GM06990 (cell line): ENCODE measurements at regions not wholly inside any gene's neighbourhood (a gene's known extent, or its start where the extent isn't known, plus 50 kb on each side); places are given as distances from the start of the nearest gene placed in this dataset.

Experiments used
- DNase-seq: peaks from one replicate; pipeline ENCODE4 v3.0.0-alpha.2; 2011; ENCODE audit not compliant: insufficient read length; ENCODE audit errors: extremely low read depth
- H3K27me3 ChIP-seq: replicated peaks from 2 replicates; pipeline ENCODE4 v1.6.0; 2011; ENCODE audit warnings: low read length; ENCODE audit not compliant: control insufficient read depth, insufficient read depth
- H3K36me3 ChIP-seq: 2 replicates; pipeline ENCODE4 v1.5.1; 2011; ENCODE audit warnings: low read length; ENCODE audit not compliant: control insufficient read depth, insufficient read depth
- H3K4me3 ChIP-seq: replicated peaks from 2 replicates; pipeline ENCODE4 v1.5.1; 2011; ENCODE audit warnings: low read depth, mild to moderate bottlenecking, control low read depth, low read length
- TF ChIP-seq, protein P1 (sequence below): IDR thresholded peaks from 2 replicates; pipeline ENCODE4 v1.5.1; 2011; ENCODE audit warnings: low read length, control low read depth, mild to moderate bottlenecking, inconsistent platforms; ENCODE audit not compliant: insufficient read depth, poor library complexity, severe bottlenecking

GRCh38 chr2:193965263-193965662, 1691.8 kb upstream of the SLC39A10 start:
- Histone ChIP-seq H3K4me3 (no peak overlapping the region), H3K27me3 (no peaks in the 10 kb centered on the region), H3K36me3 (no peaks in the 10 kb centered on the region)
- DNase-seq = no peak
- TF ChIP-seq, protein P1, sequence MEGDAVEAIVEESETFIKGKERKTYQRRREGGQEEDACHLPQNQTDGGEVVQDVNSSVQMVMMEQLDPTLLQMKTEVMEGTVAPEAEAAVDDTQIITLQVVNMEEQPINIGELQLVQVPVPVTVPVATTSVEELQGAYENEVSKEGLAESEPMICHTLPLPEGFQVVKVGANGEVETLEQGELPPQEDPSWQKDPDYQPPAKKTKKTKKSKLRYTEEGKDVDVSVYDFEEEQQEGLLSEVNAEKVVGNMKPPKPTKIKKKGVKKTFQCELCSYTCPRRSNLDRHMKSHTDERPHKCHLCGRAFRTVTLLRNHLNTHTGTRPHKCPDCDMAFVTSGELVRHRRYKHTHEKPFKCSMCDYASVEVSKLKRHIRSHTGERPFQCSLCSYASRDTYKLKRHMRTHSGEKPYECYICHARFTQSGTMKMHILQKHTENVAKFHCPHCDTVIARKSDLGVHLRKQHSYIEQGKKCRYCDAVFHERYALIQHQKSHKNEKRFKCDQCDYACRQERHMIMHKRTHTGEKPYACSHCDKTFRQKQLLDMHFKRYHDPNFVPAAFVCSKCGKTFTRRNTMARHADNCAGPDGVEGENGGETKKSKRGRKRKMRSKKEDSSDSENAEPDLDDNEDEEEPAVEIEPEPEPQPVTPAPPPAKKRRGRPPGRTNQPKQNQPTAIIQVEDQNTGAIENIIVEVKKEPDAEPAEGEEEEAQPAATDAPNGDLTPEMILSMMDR = no peak

GRCh38 chr2:193963472-193964119, 1693.4 kb upstream of the SLC39A10 start:
- H3K36me3 ChIP-seq = no peaks in the 10 kb centered on the region

DNA sequence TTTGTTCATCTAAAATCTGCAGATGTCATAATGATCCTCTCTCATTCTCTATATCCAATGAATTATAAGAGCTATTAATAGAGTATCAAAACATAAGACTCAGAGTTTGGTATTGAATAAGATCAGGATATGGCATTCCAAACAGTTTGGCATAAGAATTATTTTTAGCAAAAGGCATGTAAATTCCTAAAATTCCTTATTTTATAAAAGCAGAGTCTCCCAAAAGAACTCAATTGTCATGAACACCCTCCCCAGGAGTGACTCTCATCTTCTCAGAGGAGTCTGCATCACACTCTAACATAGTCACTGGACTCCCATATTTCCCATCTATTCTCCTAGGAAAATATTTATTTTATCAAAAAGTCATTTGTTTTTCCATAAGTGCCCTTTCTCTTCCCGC, 1710.2 kb upstream of the SLC39A10 start:
- H3K27me3 ChIP-seq = no peaks in the 10 kb centered on the region
- TF ChIP-seq, protein P1 = no peak
- H3K4me3 ChIP-seq = no peak overlapping the region
- no peaks in the 10 kb centered on the region for H3K36me3 ChIP-seq
- no peak for DNase-seq

More at GRCh38 chr2:193963472-193964119, 1693.4 kb upstream of the SLC39A10 start:
- TF ChIP-seq, protein P1 = peak; percentile 52
- no peak for DNase-seq
- Histone ChIP-seq H3K4me3 (no peak overlapping the region), H3K27me3 (no peaks in the 10 kb centered on the region)

GRCh38 chr2:193943406-193943960, 1713.5 kb upstream of the SLC39A10 start:
- Histone ChIP-seq H3K36me3 (no peaks in the 10 kb centered on the region), H3K4me3 (no peak overlapping the region), H3K27me3 (no peaks in the 10 kb centered on the region)
- TF ChIP-seq, protein P1 = no peak
- no peak for DNase-seq

DNA sequence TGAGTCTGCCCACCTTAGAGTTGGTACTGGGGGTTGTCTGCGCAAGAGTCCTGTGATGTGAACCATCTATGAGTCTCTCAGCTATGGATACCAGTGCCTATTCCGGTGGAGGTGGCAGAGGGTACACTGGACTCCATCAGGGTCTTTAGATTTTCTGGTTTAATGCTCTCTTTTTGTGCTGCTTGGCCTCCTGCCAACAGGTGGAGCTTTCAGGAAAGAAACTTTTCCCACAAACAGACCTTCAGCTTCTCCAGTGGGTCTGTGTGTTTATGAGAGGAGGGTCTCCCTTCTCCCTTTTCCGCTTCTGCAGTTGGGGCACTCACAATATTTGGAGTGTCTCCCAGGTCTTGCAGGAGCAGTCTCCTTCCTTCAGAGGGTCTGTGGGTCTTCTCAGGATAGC, 1721.9 kb upstream of the SLC39A10 start:
- no peak overlapping the region for H3K4me3 ChIP-seq
- TF ChIP-seq, protein P1 = no peak
- DNase-seq = no peak
- no peaks in the 10 kb centered on the region for H3K27me3 ChIP-seq
- no peaks in the 10 kb centered on the region for H3K36me3 ChIP-seq
